Dendritic cell treated with granulocyte-macrophage colony-stimulating factor and Interleukin-4, amounts not matched to agents 40 ng/mL and 50 ng/mL, for 4 days (primary cell): ENCODE measurements at regions not wholly inside any gene's neighbourhood (a gene's known extent, or its start where the extent isn't known, plus 50 kb on each side); places are given as distances from the start of the nearest gene placed in this dataset.
"Not testable (repeated sequence)": the region's sequence is repeated elsewhere in the genome, so short reads cannot be mapped to it uniquely, and the experiment has no call there.

Source experiments
- H3K27ac Mint-ChIP-seq: one replicate; pipeline ENCODE4 v1.8.0; 2022; ENCODE audit warnings: mild to moderate bottlenecking, mixed read lengths
- H3K27me3 Mint-ChIP-seq: one replicate; pipeline ENCODE4 v1.8.0; 2022; ENCODE audit warnings: mild to moderate bottlenecking, mixed read lengths
- H3K36me3 Mint-ChIP-seq: one replicate; pipeline ENCODE4 v1.8.0; 2022; ENCODE audit warnings: low read depth, mixed read lengths
- H3K4me1 Mint-ChIP-seq: one replicate; pipeline ENCODE4 v1.8.0; 2022; ENCODE audit warnings: low read depth, mixed read lengths
- H3K4me3 Mint-ChIP-seq: one replicate; pipeline ENCODE4 v1.8.0; 2022; ENCODE audit warnings: mild to moderate bottlenecking, moderate library complexity, mixed read lengths
- H3K9me3 Mint-ChIP-seq: one replicate; pipeline ENCODE4 v1.8.0; 2022; ENCODE audit warnings: mixed read lengths
- intact Hi-C: fragments of 100-400 bp; cut with micrococcal nuclease; formaldehyde crosslinking; loops from one replicate; pipeline ENCODE4 v1.15.0; 2022

- H3K36me3 Mint-ChIP-seq, H3K4me1 Mint-ChIP-seq, H3K27me3 Mint-ChIP-seq, intact Hi-C loops, H3K27ac Mint-ChIP-seq, H3K4me3 Mint-ChIP-seq: not testable (repeated sequence)
- H3K9me3 Mint-ChIP-seq = peaks cover 40% of the 10 kb centered on the region
Observed at GRCh38 chr10:53485422-53485821, 712.8 kb upstream of the MBL2 start.

- Mint-ChIP-seq H3K27me3 (no peaks in the 10 kb centered on the region), H3K36me3 (no peaks in the 10 kb centered on the region), H3K4me3 (no peak overlapping the region), H3K9me3 (peaks cover 5% of the 10 kb centered on the region), H3K4me1 (no peaks in the 10 kb centered on the region), H3K27ac (no peak overlapping the region)
- intact Hi-C loops = no loop called here
Observed at GRCh38 chr10:53479365-53479764, 706.8 kb upstream of the MBL2 start.

- Mint-ChIP-seq H3K36me3 (no peaks in the 10 kb centered on the region), H3K4me1 (no peaks in the 10 kb centered on the region), H3K27me3 (no peaks in the 10 kb centered on the region), H3K9me3 (no peaks in the 10 kb centered on the region), H3K27ac (no peak overlapping the region), H3K4me3 (no peak overlapping the region)
- intact Hi-C loops = no loop called here
Observed at GRCh38 chr10:53477313-53477675, 704.7 kb upstream of the MBL2 start.

- H3K27me3 Mint-ChIP-seq = no peaks in the 10 kb centered on the region
- no peaks in the 10 kb centered on the region for H3K36me3 Mint-ChIP-seq
- H3K4me3 Mint-ChIP-seq = no peak overlapping the region
- no peak overlapping the region for H3K27ac Mint-ChIP-seq
- H3K9me3 Mint-ChIP-seq = no peaks in the 10 kb centered on the region
- intact Hi-C loops = no loop called here
- H3K4me1 Mint-ChIP-seq = no peaks in the 10 kb centered on the region
Observed at GRCh38 chr10:53476650-53477312, 704.2 kb upstream of the MBL2 start.

- H3K4me1 Mint-ChIP-seq = no peaks in the 10 kb centered on the region
- no peaks in the 10 kb centered on the region for H3K27me3 Mint-ChIP-seq
- H3K4me3 Mint-ChIP-seq = no peak overlapping the region
- H3K27ac Mint-ChIP-seq = no peak overlapping the region
- intact Hi-C loops = no loop called here
- H3K36me3 Mint-ChIP-seq = no peaks in the 10 kb centered on the region
- peaks cover 8% of the 10 kb centered on the region for H3K9me3 Mint-ChIP-seq
Observed at GRCh38 chr10:53469383-53469782, 696.8 kb upstream of the MBL2 start.

- intact Hi-C loops = no loop called here
- Mint-ChIP-seq H3K4me3 (no peak overlapping the region), H3K4me1 (no peaks in the 10 kb centered on the region), H3K27ac (no peak overlapping the region), H3K9me3 (peaks cover 8% of the 10 kb centered on the region), H3K27me3 (no peaks in the 10 kb centered on the region), H3K36me3 (no peaks in the 10 kb centered on the region)
Observed at GRCh38 chr10:53463539-53463938, 691.0 kb upstream of the MBL2 start.

- Mint-ChIP-seq H3K27me3 (no peaks in the 10 kb centered on the region), H3K9me3 (no peaks in the 10 kb centered on the region), H3K4me3 (no peak overlapping the region), H3K27ac (no peak overlapping the region), H3K4me1 (no peaks in the 10 kb centered on the region), H3K36me3 (no peaks in the 10 kb centered on the region)
- intact Hi-C loops = no loop called here
Observed at GRCh38 chr10:53458007-53458406, 685.4 kb upstream of the MBL2 start.

GRCh38 chr10:53453196-53453595 lies 680.6 kb upstream of the MBL2 start:
- Mint-ChIP-seq H3K27ac (no peak overlapping the region), H3K4me1 (no peaks in the 10 kb centered on the region), H3K36me3 (no peaks in the 10 kb centered on the region), H3K4me3 (no peak overlapping the region), H3K9me3 (peaks cover 5% of the 10 kb centered on the region), H3K27me3 (no peaks in the 10 kb centered on the region)
- intact Hi-C loops = no loop called here

- Mint-ChIP-seq H3K4me3 (no peak overlapping the region), H3K9me3 (peaks cover 20% of the 10 kb centered on the region), H3K27ac (no peak overlapping the region), H3K27me3 (no peaks in the 10 kb centered on the region), H3K4me1 (no peaks in the 10 kb centered on the region), H3K36me3 (no peaks in the 10 kb centered on the region)
- intact Hi-C loops = no loop called here
Observed at GRCh38 chr10:53447576-53447975, 675.0 kb upstream of the MBL2 start.

GRCh38 chr10:53441843-53442242 lies 669.3 kb upstream of the MBL2 start:
- peaks cover 11% of the 10 kb centered on the region for H3K9me3 Mint-ChIP-seq
- H3K4me3 Mint-ChIP-seq = no peak overlapping the region
- H3K4me1 Mint-ChIP-seq = no peaks in the 10 kb centered on the region
- no peak overlapping the region for H3K27ac Mint-ChIP-seq
- intact Hi-C loops = no loop called here
- no peaks in the 10 kb centered on the region for H3K27me3 Mint-ChIP-seq
- H3K36me3 Mint-ChIP-seq = no peaks in the 10 kb centered on the region

- Mint-ChIP-seq H3K27me3 (no peaks in the 10 kb centered on the region), H3K36me3 (no peaks in the 10 kb centered on the region), H3K9me3 (peaks cover 7% of the 10 kb centered on the region), H3K4me3 (no peak overlapping the region), H3K4me1 (no peaks in the 10 kb centered on the region), H3K27ac (no peak overlapping the region)
- intact Hi-C loops = no loop called here
Observed at GRCh38 chr10:53440601-53441000, 668.0 kb upstream of the MBL2 start.

GRCh38 chr10:53439075-53439474 lies 666.5 kb upstream of the MBL2 start:
- H3K4me3 Mint-ChIP-seq, H3K4me1 Mint-ChIP-seq, H3K27ac Mint-ChIP-seq, H3K36me3 Mint-ChIP-seq, intact Hi-C loops, H3K9me3 Mint-ChIP-seq, H3K27me3 Mint-ChIP-seq: not testable (repeated sequence)

- no peaks in the 10 kb centered on the region for H3K27me3 Mint-ChIP-seq
- intact Hi-C loops = no loop called here
- H3K36me3 Mint-ChIP-seq = no peaks in the 10 kb centered on the region
- H3K9me3 Mint-ChIP-seq = peaks cover 7% of the 10 kb centered on the region
- H3K27ac Mint-ChIP-seq = no peak overlapping the region
- H3K4me3 Mint-ChIP-seq = no peak overlapping the region
- no peaks in the 10 kb centered on the region for H3K4me1 Mint-ChIP-seq
Observed at GRCh38 chr10:53434413-53434812, 661.8 kb upstream of the MBL2 start.

- H3K9me3 Mint-ChIP-seq = peaks cover 1% of the 10 kb centered on the region
- no peaks in the 10 kb centered on the region for H3K4me1 Mint-ChIP-seq
- intact Hi-C loops = no loop called here
- no peak overlapping the region for H3K4me3 Mint-ChIP-seq
- no peaks in the 10 kb centered on the region for H3K36me3 Mint-ChIP-seq
- no peaks in the 10 kb centered on the region for H3K27me3 Mint-ChIP-seq
- no peak overlapping the region for H3K27ac Mint-ChIP-seq
Observed at GRCh38 chr10:53432035-53432434, 659.5 kb upstream of the MBL2 start.

GRCh38 chr10:53430974-53431373 lies 658.4 kb upstream of the MBL2 start:
- intact Hi-C loops = no loop called here
- Mint-ChIP-seq H3K4me3 (no peak overlapping the region), H3K27me3 (no peaks in the 10 kb centered on the region), H3K9me3 (peaks cover 9% of the 10 kb centered on the region), H3K27ac (no peak overlapping the region), H3K36me3 (no peaks in the 10 kb centered on the region), H3K4me1 (no peaks in the 10 kb centered on the region)
